ENCODE measurements at regions not wholly inside any gene's neighbourhood (a gene's known extent, or its start where the extent isn't known, plus 50 kb on each side); places are given as distances from the start of the nearest gene placed in this dataset.
A peak's percentile ranks its signal among the peaks of the same experiment; 100 is the strongest.
"Not testable (repeated sequence)": the region's sequence is repeated elsewhere in the genome, so short reads cannot be mapped to it uniquely, and the experiment has no call there.

- no peak for DNase-seq (ENCODE audit: low read depth, low spot score)
Observed at GRCh38 chr2:18991177-18992168, 366.9 kb downstream of the OSR1 start.

- DNase-seq (ENCODE audit: low read depth, low spot score) = peak; percentile 4
Observed at GRCh38 chr2:18988631-18989232, 369.7 kb downstream of the OSR1 start.

- no peak for DNase-seq (ENCODE audit: low read depth, low spot score)
Observed at GRCh38 chr2:18987592-18988073, 370.8 kb downstream of the OSR1 start.

GRCh38 chr2:18987016-18987415, 371.4 kb downstream of the OSR1 start:
- no peak for DNase-seq (ENCODE audit: low read depth, low spot score)

DNA sequence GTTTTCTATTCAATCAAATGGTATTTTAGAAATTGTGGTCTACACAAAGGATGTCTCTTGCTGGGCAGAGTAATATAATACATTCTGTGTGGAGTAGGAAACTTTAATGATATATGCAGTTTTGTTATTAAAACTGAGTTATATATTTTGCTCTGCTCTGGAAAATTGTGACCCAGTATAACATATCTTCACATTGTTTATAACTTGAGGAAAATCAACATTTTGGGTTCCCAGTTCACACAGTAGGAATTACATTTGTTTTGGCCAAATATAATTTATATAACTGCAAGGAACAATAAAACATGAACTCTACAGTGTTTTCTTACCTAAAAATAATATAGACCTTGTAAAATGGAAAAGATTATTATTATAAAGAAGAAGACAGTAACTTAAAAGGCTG, 372.4 kb downstream of the OSR1 start:
- DNase-seq (ENCODE audit: low read depth, low spot score) = no peak

- DNase-seq (ENCODE audit: low read depth, low spot score) = no peak
Observed at GRCh38 chr2:18980786-18981430, 377.5 kb downstream of the OSR1 start.

- no peak for DNase-seq (ENCODE audit: low read depth, low spot score)
Observed at GRCh38 chr2:18980104-18980785, 378.2 kb downstream of the OSR1 start.

GRCh38 chr2:18977409-18977808, 381.0 kb downstream of the OSR1 start:
- no peak for DNase-seq (ENCODE audit: low read depth, low spot score)

DNA sequence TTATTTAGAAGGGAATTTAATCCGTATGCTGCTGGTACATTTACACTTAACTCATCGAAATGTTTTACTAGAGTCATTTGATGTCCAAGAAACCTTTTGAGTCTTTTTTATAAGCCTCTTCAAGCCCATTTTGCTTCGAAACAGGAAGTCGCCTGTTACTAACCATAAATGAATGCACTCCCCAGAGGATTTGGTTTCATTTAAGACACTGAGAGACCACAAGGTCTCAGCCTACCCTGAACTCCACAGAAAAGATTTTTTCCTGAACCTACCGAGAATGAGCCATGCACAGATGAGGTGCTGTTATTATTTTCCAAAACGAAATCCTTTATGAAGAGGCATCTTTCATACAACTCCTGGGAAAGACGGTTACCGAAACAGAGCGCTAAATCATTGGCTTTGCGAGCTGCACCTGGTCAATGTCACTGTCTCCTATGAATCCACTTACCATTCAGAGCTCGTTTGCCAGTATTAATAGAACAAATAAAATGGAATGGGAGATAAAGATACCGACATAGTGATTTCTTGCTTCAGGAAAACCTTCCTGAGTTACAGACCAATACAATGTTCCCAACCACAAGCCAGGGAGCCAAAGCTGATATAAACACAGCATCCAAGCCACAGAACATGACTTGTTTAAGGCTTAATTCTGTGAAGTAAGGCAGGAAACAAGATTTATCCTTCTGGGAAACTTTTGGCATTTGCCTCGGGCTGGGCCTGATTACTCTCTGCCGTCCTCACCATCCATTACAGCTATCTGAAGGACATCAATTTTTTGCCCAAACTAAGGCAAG, 382.1 kb downstream of the OSR1 start:
- DNase-seq (ENCODE audit: low read depth, low spot score) = peak; percentile 12

GRCh38 chr2:18975506-18976167, 382.8 kb downstream of the OSR1 start:
- no peak for DNase-seq (ENCODE audit: low read depth, low spot score)

- no peak for DNase-seq (ENCODE audit: low read depth, low spot score)
Observed at GRCh38 chr2:18971628-18972027, 382.3 kb upstream of the NT5C1B start.

- no peak for DNase-seq (ENCODE audit: low read depth, low spot score)
Observed at GRCh38 chr2:18971069-18971378, 381.7 kb upstream of the NT5C1B start.

GRCh38 chr2:18966131-18966530, 376.8 kb upstream of the NT5C1B start:
- DNase-seq (ENCODE audit: low read depth, low spot score) = no peak

DNA sequence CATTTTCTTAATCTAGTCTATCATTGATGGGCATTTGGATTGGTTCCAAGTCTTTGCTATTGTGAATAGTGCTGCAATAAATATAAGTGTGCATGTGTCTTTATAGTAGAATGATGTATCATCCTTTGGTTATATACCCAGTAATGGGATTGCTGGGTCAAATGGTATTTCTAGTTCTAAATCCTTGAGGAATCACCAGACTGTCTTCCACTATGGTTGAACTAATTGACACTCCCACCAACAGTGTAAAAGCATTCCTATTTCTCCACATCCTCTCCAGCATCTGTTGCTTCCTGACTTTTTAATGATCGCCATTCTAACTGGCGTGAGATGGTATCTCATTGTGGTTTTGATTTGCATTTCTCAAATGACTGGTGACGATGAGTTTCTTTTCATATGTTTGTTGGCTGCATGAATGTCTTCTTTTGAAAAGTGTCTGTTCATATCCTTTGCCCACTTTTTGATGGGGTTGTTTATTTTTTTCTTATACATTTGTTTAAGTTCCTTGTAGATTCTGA, 374.4 kb upstream of the NT5C1B start:
- not testable (repeated sequence) for DNase-seq (ENCODE audit: low read depth, low spot score)

DNA sequence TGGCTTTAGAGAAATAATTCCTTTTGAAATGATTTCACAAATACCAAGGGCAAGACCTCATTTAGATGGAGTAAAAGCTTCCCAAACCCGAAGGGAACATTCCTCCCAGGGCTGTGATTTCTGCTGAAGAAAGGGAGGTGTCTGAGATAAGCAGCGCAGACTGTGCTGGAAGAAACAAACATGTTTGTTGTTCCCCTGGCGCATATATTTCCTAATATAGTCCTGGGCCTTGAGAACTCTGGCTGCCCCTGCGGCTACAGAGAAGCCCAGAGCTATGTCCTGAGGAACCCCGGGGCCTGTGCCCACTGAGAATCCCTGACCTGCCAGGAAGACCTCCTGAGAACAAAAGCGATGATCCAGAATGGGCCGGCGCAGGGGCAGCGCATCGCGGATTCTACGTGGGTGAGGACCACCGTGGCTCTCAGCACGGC, 372.6 kb upstream of the NT5C1B start:
- DNase-seq (ENCODE audit: low read depth, low spot score) = no peak

- DNase-seq (ENCODE audit: low read depth, low spot score) = no peak
Observed at GRCh38 chr2:18959952-18960717, 370.8 kb upstream of the NT5C1B start.

- no peak for DNase-seq (ENCODE audit: low read depth, low spot score)
Observed at GRCh38 chr2:18959200-18959599, 369.8 kb upstream of the NT5C1B start.

- DNase-seq (ENCODE audit: low read depth, low spot score) = no peak
Observed at GRCh38 chr2:18957909-18958308, 368.5 kb upstream of the NT5C1B start.

GRCh38 chr2:18950361-18950851, 361.0 kb upstream of the NT5C1B start:
- no peak for DNase-seq (ENCODE audit: low read depth, low spot score)

All from ELF-1 (cell line).